Neuron (in vitro differentiated cells): ENCODE measurements at regions not wholly inside any gene's neighbourhood (a gene's known extent, or its start where the extent isn't known, plus 50 kb on each side); places are given as distances from the start of the nearest gene placed in this dataset.

ENCODE experiments used
- H2AFZ ChIP-seq: one replicate; pipeline ENCODE4 v1.6.1; 2013; ENCODE audit warnings: low read depth, mild to moderate bottlenecking, inconsistent platforms, low read length, moderate library complexity
- H3K27me3 ChIP-seq: one replicate; pipeline ENCODE4 v1.6.1; 2013; ENCODE audit warnings: low read length; ENCODE audit not compliant: insufficient read depth
- H3K36me3 ChIP-seq: one replicate; pipeline ENCODE4 v1.6.1; 2013; ENCODE audit warnings: low read length; ENCODE audit not compliant: insufficient read depth
- H3K4me1 ChIP-seq: one replicate; pipeline ENCODE4 v1.6.1; 2013; ENCODE audit warnings: low read length; ENCODE audit not compliant: insufficient read depth
- H3K4me3 ChIP-seq: 2 replicates; pipeline ENCODE4 v1.5.1; 2013; ENCODE audit warnings: mild to moderate bottlenecking, low read length, moderate library complexity
- H3K9me3 ChIP-seq: one replicate; pipeline ENCODE4 v1.6.1; 2013; ENCODE audit warnings: low read length

GRCh38 chr22:26914519-26915185 lies 257.3 kb downstream of the MIAT start:
- H2AFZ ChIP-seq: no peak overlapping the region
- H3K4me3 ChIP-seq: no peak overlapping the region
- no peaks in the 10 kb centered on the region for H3K9me3 ChIP-seq
- H3K36me3 ChIP-seq: no peaks in the 10 kb centered on the region
- H3K4me1 ChIP-seq: peaks cover 4% of the 10 kb centered on the region
- no peaks in the 10 kb centered on the region for H3K27me3 ChIP-seq

DNA sequence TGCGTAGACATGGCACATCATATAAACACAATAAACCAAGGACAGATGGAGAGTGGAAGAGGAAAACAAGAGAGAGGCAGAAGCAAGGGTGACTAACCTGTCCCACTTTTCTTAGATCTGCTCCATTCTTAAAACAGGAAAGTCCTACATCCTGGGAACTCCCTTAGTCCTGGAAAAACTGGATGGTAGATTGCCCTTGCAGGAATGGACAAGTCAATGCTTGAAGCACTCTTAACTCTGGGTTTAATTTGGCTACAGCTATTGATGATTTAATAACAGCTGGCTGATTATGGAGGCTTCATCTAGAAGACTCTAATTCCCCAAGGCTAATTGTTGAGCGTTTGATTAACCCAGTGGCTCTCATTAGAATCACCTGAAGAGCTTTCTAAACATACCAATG lies 258.8 kb downstream of the MIAT start:
- H3K4me3 ChIP-seq: no peak overlapping the region
- no peak overlapping the region for H2AFZ ChIP-seq
- H3K27me3 ChIP-seq: no peaks in the 10 kb centered on the region
- no peaks in the 10 kb centered on the region for H3K9me3 ChIP-seq
- no peaks in the 10 kb centered on the region for H3K4me1 ChIP-seq
- H3K36me3 ChIP-seq: no peaks in the 10 kb centered on the region

DNA sequence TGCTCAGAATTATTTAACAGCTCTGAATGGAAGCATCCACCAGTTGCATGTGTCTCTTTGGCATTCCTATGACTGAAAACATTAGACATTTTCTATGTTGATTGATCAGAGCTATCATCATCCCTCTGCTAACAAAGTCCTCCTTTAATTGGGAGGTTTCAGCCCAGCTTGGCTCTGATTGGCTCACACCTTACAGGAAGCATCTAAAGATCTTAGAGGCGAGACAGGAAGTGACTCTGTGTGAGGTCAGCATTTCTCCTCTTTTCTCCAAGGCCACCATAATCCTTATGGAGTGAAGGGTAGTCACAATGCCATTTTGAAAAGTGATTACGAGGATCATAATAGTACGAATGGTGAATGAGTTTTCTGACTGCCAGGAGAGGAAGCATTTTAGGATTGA lies 260.8 kb downstream of the MIAT start:
- Histone ChIP-seq H3K4me3 (no peak overlapping the region), H3K36me3 (no peaks in the 10 kb centered on the region), H3K27me3 (no peaks in the 10 kb centered on the region), H3K4me1 (peaks cover 8% of the 10 kb centered on the region), H2AFZ (no peak overlapping the region), H3K9me3 (no peaks in the 10 kb centered on the region)

DNA sequence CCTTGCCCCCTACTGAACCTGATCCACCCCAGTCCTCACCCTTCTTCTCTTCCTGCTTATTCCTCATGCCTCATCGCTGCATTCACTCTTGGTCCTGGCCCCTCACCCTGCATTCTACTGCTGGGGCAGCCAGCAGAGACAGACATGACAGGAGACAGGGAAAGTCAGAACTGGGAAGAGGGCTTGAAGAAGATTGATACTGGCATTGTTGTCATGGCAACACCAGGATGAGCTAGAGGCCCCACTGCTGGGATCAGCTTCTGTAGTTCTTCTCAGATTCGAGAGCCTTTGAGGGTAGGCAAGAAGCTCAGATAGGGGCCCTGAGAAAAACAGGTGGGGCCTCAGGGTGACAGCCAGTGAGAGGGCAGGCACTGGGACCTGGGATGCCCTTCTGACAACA lies 264.3 kb downstream of the MIAT start:
- H3K36me3 ChIP-seq: no peaks in the 10 kb centered on the region
- H3K4me3 ChIP-seq: no peak overlapping the region
- no peaks in the 10 kb centered on the region for H3K27me3 ChIP-seq
- H2AFZ ChIP-seq: no peak overlapping the region
- peaks cover 16% of the 10 kb centered on the region for H3K4me1 ChIP-seq
- no peaks in the 10 kb centered on the region for H3K9me3 ChIP-seq

DNA sequence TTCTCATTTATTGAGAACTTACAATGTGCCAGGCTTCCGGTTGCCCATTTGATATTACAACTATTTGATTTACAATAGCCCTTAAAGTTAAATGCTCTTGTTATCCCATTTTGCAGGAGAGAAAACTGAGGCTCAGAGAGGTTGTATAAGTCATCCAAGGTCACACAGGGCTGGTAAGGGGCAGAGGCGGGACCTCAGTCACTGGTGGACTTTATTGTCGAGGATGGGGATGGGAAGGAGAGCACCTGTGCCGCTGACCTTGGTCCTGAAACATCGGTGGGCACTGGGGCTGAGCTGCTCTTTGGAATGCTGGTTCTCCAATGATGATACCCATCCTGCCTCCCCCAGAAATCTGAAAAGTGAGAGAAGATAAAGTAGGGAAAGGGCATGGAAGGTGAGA lies 265.4 kb downstream of the MIAT start:
- H2AFZ ChIP-seq: no peak overlapping the region
- no peak overlapping the region for H3K4me3 ChIP-seq
- H3K27me3 ChIP-seq: peaks cover 2% of the 10 kb centered on the region
- peaks cover 16% of the 10 kb centered on the region for H3K4me1 ChIP-seq
- H3K36me3 ChIP-seq: no peaks in the 10 kb centered on the region
- no peaks in the 10 kb centered on the region for H3K9me3 ChIP-seq

DNA sequence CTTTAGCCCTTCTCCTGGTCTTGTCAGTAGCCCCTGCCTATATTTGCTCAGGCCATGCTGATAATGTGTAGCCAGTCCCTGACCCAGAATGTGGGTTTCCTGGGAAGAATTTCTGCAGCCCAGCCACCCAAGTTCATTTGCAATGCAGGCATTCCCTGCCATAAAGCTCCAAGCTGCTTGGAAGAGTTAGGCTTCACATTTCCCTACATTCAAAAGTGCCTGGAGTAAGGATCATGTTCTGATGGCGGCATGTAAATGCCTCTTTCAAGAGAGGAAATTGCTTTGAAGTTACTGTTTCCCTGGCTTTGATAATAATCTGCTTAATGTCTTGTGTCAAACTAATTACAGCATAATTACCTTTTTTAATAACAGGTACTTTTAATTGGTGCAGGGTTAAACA lies 266.1 kb downstream of the MIAT start:
- Histone ChIP-seq H2AFZ (no peak overlapping the region), H3K27me3 (peaks cover 2% of the 10 kb centered on the region), H3K4me3 (no peak overlapping the region), H3K36me3 (no peaks in the 10 kb centered on the region), H3K9me3 (no peaks in the 10 kb centered on the region), H3K4me1 (peaks cover 16% of the 10 kb centered on the region)

DNA sequence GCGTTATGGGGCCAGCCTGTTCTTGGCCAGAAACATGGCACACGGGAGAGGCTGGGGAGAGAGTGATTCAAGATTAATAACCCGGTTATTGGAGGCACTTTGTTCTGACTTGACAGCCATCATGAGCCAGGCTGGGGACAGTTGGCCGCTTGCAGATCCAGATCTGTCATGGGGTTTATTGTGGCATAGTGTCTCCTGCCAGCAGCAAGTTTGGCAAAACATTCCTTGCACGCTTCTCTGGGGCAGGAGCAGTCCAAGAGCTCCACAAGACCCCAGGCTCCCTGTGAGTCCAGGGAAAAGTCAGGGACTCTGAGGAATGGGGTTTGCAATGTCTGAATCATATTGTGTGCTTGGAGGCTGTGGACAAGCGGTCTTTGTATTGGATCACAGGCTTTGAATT lies 270.4 kb downstream of the MIAT start:
- no peak overlapping the region for H2AFZ ChIP-seq
- peaks cover 15% of the 10 kb centered on the region for H3K4me1 ChIP-seq
- H3K27me3 ChIP-seq: peaks cover 2% of the 10 kb centered on the region
- H3K4me3 ChIP-seq: no peak overlapping the region
- H3K9me3 ChIP-seq: no peaks in the 10 kb centered on the region
- H3K36me3 ChIP-seq: no peaks in the 10 kb centered on the region

DNA sequence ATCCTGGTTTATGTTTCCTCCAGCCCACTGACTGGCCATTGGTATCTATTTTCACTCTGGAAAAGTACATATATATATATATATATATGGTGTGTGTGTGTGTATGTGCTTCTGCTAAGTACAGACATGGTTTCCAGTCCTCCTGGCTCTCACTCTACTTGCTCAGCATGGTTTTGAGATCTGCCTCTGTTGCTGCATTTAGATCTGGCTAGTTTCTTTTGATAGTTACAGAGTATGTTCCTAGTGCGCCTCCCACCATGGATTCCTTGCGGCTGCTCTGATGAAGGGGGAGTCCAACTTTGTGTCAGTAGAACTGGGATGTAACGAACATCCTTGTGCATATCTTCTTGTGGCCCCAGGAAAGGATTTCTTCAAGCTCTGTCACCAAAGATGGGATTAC lies 274.1 kb downstream of the MIAT start:
- Histone ChIP-seq H3K4me1 (peaks cover 5% of the 10 kb centered on the region), H3K36me3 (no peaks in the 10 kb centered on the region), H3K4me3 (no peak overlapping the region), H3K27me3 (peaks cover 2% of the 10 kb centered on the region), H2AFZ (no peak overlapping the region), H3K9me3 (no peaks in the 10 kb centered on the region)

DNA sequence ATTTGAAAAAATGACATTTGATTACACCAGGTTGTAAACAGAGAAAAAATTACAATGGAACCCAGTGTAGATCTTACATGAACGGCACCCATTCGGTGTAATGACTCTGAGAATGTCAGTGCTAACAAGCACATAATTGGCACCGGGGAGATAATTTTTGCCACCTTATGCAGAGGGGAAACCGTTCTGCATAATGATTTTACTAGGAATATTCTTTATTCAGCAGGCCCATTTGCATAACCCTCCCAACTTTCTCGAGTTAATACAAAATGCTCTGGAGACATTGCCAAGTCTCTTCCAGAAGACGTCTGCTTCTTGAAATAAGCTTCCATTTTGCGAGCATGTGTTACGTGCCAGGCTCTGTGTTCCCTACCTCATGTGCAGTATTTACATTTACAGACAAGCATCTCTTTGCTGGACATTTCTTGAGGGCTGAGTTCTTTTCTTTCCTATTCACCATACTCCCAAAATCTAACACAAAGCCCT lies 275.8 kb downstream of the MIAT start:
- H3K4me1 ChIP-seq: peaks cover 5% of the 10 kb centered on the region
- no peak overlapping the region for H2AFZ ChIP-seq
- no peaks in the 10 kb centered on the region for H3K27me3 ChIP-seq
- no peak overlapping the region for H3K4me3 ChIP-seq
- H3K9me3 ChIP-seq: no peaks in the 10 kb centered on the region
- no peaks in the 10 kb centered on the region for H3K36me3 ChIP-seq

DNA sequence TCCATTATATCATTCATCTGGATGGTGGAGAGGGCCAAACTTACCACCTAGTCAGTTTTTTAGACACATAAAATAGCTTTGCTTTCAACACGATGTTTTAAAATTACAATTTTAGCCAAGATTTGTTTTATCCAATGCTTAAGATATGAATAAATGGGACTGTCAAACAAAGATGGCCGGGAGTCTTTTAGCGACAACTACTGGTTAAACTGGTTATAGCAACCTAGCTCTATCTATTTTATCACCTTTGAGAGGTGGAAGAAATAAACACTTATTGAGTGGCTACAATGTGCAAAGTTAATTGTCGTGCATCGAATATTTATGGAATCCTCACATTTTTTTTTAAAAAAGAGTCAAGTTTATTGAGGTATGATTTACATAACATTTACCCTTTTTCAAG lies 279.8 kb downstream of the MIAT start:
- H3K4me3 ChIP-seq: no peak overlapping the region

GRCh38 chr22:26939466-26939865 lies 282.1 kb downstream of the MIAT start:
- Histone ChIP-seq H3K4me1 (no peaks in the 10 kb centered on the region), H2AFZ (no peak overlapping the region), H3K27me3 (no peaks in the 10 kb centered on the region), H3K36me3 (no peaks in the 10 kb centered on the region), H3K9me3 (no peaks in the 10 kb centered on the region), H3K4me3 (no peak overlapping the region)

More for the DNA sequence above, 279.8 kb downstream of the MIAT start:
- Histone ChIP-seq H3K36me3 (no peaks in the 10 kb centered on the region), H3K4me1 (no peaks in the 10 kb centered on the region), H3K27me3 (no peaks in the 10 kb centered on the region), H3K9me3 (no peaks in the 10 kb centered on the region), H2AFZ (no peak overlapping the region)

- Histone ChIP-seq H3K4me1 (no peaks in the 10 kb centered on the region), H3K4me3 (no peak overlapping the region), H3K9me3 (no peaks in the 10 kb centered on the region), H3K36me3 (no peaks in the 10 kb centered on the region), H3K27me3 (no peaks in the 10 kb centered on the region), H2AFZ (no peak overlapping the region)
Measured at GRCh38 chr22:26941896-26942636, 284.7 kb downstream of the MIAT start.

GRCh38 chr22:26942637-26942957 lies 285.2 kb downstream of the MIAT start:
- H2AFZ ChIP-seq: no peak overlapping the region

GRCh38 chr22:26945565-26945964 lies 288.2 kb downstream of the MIAT start:
- H2AFZ ChIP-seq: no peak overlapping the region
- no peak overlapping the region for H3K4me3 ChIP-seq
- no peaks in the 10 kb centered on the region for H3K4me1 ChIP-seq
- H3K27me3 ChIP-seq: no peaks in the 10 kb centered on the region
- H3K36me3 ChIP-seq: no peaks in the 10 kb centered on the region
- H3K9me3 ChIP-seq: no peaks in the 10 kb centered on the region

More at GRCh38 chr22:26942637-26942957, 285.2 kb downstream of the MIAT start:
- no peaks in the 10 kb centered on the region for H3K36me3 ChIP-seq
- H3K4me3 ChIP-seq: no peak overlapping the region
- no peaks in the 10 kb centered on the region for H3K27me3 ChIP-seq
- H3K9me3 ChIP-seq: no peaks in the 10 kb centered on the region
- H3K4me1 ChIP-seq: no peaks in the 10 kb centered on the region
